DND-41 (cell line): ENCODE measurements at regions not wholly inside any gene's neighbourhood (a gene's known extent, or its start where the extent isn't known, plus 50 kb on each side); places are given as distances from the start of the nearest gene placed in this dataset.

ENCODE experiments used
- CTCF ChIP-seq: IDR thresholded peaks from 2 replicates; pipeline ENCODE4 v1.5.1; 2012; ENCODE audit warnings: borderline replicate concordance, low read length, moderate library complexity, mild to moderate bottlenecking; ENCODE audit not compliant: poor library complexity, severe bottlenecking; ENCODE audit errors: extremely low read depth
- EZH2 ChIP-seq: IDR thresholded peaks from 3 replicates; pipeline ENCODE4 v1.6.1; 2012; ENCODE audit warnings: borderline replicate concordance, low read depth, mild to moderate bottlenecking, moderate library complexity, low read length, inconsistent platforms; ENCODE audit not compliant: severe bottlenecking

- no peak for TF ChIP-seq CTCF
- no peak for TF ChIP-seq EZH2
Measured at GRCh38 chr3:82274897-82275296, 513.5 kb upstream of the GBE1 start.
